GM23338 (cell line): ENCODE measurements at regions not wholly inside any gene's neighbourhood (a gene's known extent, or its start where the extent isn't known, plus 50 kb on each side); places are given as distances from the start of the nearest gene placed in this dataset.

Source experiments
- ATAC-seq: fragments of 200-7000 bp; cut with Tn5 transposase; 3 replicates; pipeline ENCODE4 v1.9.1; 2020
- DNase-seq: peaks from one replicate; pipeline ENCODE4 v3.0.0-alpha.2; 2015; ENCODE audit warnings: low spot score
- H2AFZ ChIP-seq: fragments of 200-600 bp; sonication (generic); 2 replicates; pipeline ENCODE4 v1.8.0; 2016; ENCODE audit warnings: antibody characterized with exemption, mild to moderate bottlenecking, moderate library complexity
- H3F3A ChIP-seq: fragments of 200-600 bp; sonication (generic); replicated peaks from 2 replicates; pipeline ENCODE4 v1.8.0; 2017; ENCODE audit warnings: antibody characterized with exemption, mixed run types, low read depth
- H3K27ac ChIP-seq: fragments of 200-600 bp; sonication (generic); 2 replicates; pipeline ENCODE4 v1.6.1; 2016; ENCODE audit warnings: low read depth
- H3K27me3 ChIP-seq: fragments of 200-600 bp; sonication (generic); 2 replicates; pipeline ENCODE4 v1.8.0; 2016; ENCODE audit warnings: mild to moderate bottlenecking, mixed run types, moderate library complexity; ENCODE audit not compliant: insufficient read depth
- H3K36me3 ChIP-seq: fragments of 200-600 bp; sonication (generic); 2 replicates; pipeline ENCODE4 v1.8.0; 2016; ENCODE audit warnings: mild to moderate bottlenecking; ENCODE audit not compliant: insufficient read depth
- H3K4me1 ChIP-seq: fragments of 200-600 bp; sonication (generic); 2 replicates; pipeline ENCODE4 v1.8.0; 2016; ENCODE audit warnings: mild to moderate bottlenecking, moderate library complexity; ENCODE audit not compliant: insufficient read depth
- H3K4me2 ChIP-seq: fragments of 200-600 bp; sonication (generic); 2 replicates; pipeline ENCODE4 v1.7.1; 2017; ENCODE audit warnings: mixed run types
- H3K4me3 ChIP-seq: fragments of 200-600 bp; sonication (generic); 2 replicates; pipeline ENCODE4 v1.6.1; 2016; ENCODE audit warnings: mixed run types
- H3K79me2 ChIP-seq: fragments of 200-600 bp; sonication (generic); replicated peaks from 2 replicates; pipeline ENCODE4 v1.8.0; 2017; ENCODE audit warnings: mild to moderate bottlenecking; ENCODE audit not compliant: insufficient read depth
- H3K9me2 ChIP-seq: fragments of 200-600 bp; sonication (generic); 2 replicates; pipeline ENCODE4 v1.8.0; 2017; ENCODE audit not compliant: insufficient read depth
- H4K20me1 ChIP-seq: fragments of 200-600 bp; sonication (generic); replicated peaks from 2 replicates; pipeline ENCODE4 v1.8.0; 2017; ENCODE audit warnings: mild to moderate bottlenecking; ENCODE audit not compliant: insufficient read depth
- H3K27ac Mint-ChIP-seq: 2 replicates; pipeline ENCODE4 v1.8.0; 2020; ENCODE audit warnings: inconsistent platforms, mild to moderate bottlenecking, moderate library complexity, mixed read lengths
- H3K27me3 Mint-ChIP-seq: 3 replicates; pipeline ENCODE4 v1.8.0; 2022; ENCODE audit warnings: low read depth, mild to moderate bottlenecking, moderate library complexity, mixed read lengths, inconsistent platforms; ENCODE audit not compliant: insufficient read depth, poor library complexity
- H3K36me3 Mint-ChIP-seq: 3 replicates; pipeline ENCODE4 v1.8.0; 2021; ENCODE audit warnings: low read depth, mild to moderate bottlenecking, inconsistent platforms, moderate library complexity, mixed read lengths
- H3K4me1 Mint-ChIP-seq: 3 replicates; pipeline ENCODE4 v1.8.0; 2020; ENCODE audit warnings: mild to moderate bottlenecking, inconsistent platforms, mixed read lengths
- H3K4me3 Mint-ChIP-seq: 3 replicates; pipeline ENCODE4 v1.8.0; 2021; ENCODE audit warnings: moderate library complexity, mild to moderate bottlenecking, inconsistent platforms, mixed read lengths
- H3K9me3 Mint-ChIP-seq: 3 replicates; pipeline ENCODE4 v1.8.0; 2020; ENCODE audit warnings: moderate library complexity, mild to moderate bottlenecking, inconsistent platforms, mixed read lengths
- CREB1 ChIP-seq: fragments of 250-450 bp; sonication (Bioruptor Pico); IDR thresholded peaks from 2 replicates; pipeline ENCODE4 v1.5.0; 2020; ENCODE audit warnings: low read depth, mild to moderate bottlenecking, moderate library complexity
- ETS1 ChIP-seq: IDR thresholded peaks from 2 replicates; pipeline ENCODE4 v1.6.1; 2016; ENCODE audit warnings: antibody characterized with exemption
- EZH2 ChIP-seq: fragments of 200-600 bp; sonication (generic); IDR thresholded peaks from one replicate; pipeline ENCODE4 v1.8.0; 2017; ENCODE audit warnings: antibody characterized with exemption, mild to moderate bottlenecking, low read depth; ENCODE audit not compliant: unreplicated experiment
- EZH2phosphoT487 ChIP-seq: fragments of 200-600 bp; sonication (generic); IDR thresholded peaks from one replicate; pipeline ENCODE4 v1.8.1; 2018; ENCODE audit warnings: antibody characterized with exemption; ENCODE audit not compliant: unreplicated experiment
- JUNB ChIP-seq: IDR thresholded peaks from one replicate; pipeline ENCODE4 v1.6.1; 2016; ENCODE audit warnings: antibody characterized with exemption; ENCODE audit not compliant: unreplicated experiment
- NANOG ChIP-seq: IDR thresholded peaks from 2 replicates; pipeline ENCODE4 v1.6.1; 2016; ENCODE audit warnings: antibody characterized with exemption, borderline replicate concordance
- POLR2AphosphoS5 ChIP-seq: IDR thresholded peaks from 2 replicates; pipeline ENCODE4 v1.6.1; 2016; ENCODE audit warnings: antibody characterized with exemption, low read depth
- REST ChIP-seq: IDR thresholded peaks from one replicate; pipeline ENCODE4 v1.6.1; 2018; ENCODE audit warnings: antibody characterized with exemption; ENCODE audit not compliant: unreplicated experiment
- STAT1 ChIP-seq: IDR thresholded peaks from one replicate; pipeline ENCODE4 v1.6.1; 2016; ENCODE audit warnings: antibody characterized with exemption; ENCODE audit not compliant: unreplicated experiment
- ZNF114 ChIP-seq: fragments of 250-450 bp; sonication (Bioruptor Pico); IDR thresholded peaks from 2 replicates; pipeline ENCODE4 v1.5.0; 2020; ENCODE audit warnings: mild to moderate bottlenecking, moderate library complexity
- ZNF331 ChIP-seq: fragments of 250-450 bp; sonication (Bioruptor Pico); IDR thresholded peaks from 2 replicates; pipeline ENCODE4 v1.5.0; 2020; ENCODE audit warnings: low read depth, mild to moderate bottlenecking, moderate library complexity
- ZNF462 ChIP-seq: fragments of 250-450 bp; sonication (Bioruptor Pico); IDR thresholded peaks from 2 replicates; pipeline ENCODE4 v1.5.0; 2020; ENCODE audit warnings: mild to moderate bottlenecking, moderate library complexity
- TF ChIP-seq, protein P1 (sequence below), 2 experiments: fragments of 200-600 bp in 1 of 2; sonication (generic) in 1 of 2; conservative IDR thresholded peaks; 2 replicates each; pipeline versions ENCODE4 v1.5.1 to v1.6.1; 2016 to 2017; ENCODE audit warnings: antibody characterized with exemption in 2 of 2, low read depth in 2 of 2, mild to moderate bottlenecking in 2 of 2, moderate library complexity in 1 of 2

DNA sequence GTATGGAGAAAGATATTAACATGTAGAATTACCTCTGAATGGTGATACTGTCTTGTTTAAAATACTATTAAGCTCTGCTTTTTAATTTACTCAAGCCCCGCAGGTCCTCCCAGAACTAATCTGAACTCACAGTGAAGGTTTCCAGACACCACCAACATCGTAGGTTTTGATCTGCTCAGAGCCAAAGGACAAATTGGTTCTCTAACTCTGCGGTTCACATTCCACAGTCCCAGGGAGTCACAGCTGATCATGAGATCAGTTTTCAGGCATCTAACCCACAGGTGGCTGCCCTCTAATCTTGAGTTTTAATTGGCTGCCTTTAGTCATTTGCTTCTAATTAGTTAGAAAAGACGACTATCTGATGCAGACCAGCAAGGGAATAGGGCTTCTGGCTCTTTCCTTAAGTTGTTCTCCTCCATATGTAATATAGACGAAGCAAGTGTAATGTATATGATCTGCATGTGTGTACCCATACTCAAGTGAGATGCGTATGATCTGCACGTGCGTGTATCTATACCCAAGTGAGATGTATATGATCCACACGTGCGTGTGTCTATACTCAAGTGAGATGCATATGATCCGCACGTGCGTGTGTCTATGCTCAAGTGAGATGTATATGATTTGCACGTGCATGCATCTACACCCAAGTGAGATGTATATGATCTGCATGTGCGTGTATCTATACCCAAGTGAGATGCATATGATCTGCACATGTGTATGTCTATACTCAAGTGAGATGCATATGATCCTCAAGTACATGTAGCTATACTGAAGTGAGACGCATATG, 331.5 kb upstream of the NPVF start:
- TF ChIP-seq, protein P1, sequence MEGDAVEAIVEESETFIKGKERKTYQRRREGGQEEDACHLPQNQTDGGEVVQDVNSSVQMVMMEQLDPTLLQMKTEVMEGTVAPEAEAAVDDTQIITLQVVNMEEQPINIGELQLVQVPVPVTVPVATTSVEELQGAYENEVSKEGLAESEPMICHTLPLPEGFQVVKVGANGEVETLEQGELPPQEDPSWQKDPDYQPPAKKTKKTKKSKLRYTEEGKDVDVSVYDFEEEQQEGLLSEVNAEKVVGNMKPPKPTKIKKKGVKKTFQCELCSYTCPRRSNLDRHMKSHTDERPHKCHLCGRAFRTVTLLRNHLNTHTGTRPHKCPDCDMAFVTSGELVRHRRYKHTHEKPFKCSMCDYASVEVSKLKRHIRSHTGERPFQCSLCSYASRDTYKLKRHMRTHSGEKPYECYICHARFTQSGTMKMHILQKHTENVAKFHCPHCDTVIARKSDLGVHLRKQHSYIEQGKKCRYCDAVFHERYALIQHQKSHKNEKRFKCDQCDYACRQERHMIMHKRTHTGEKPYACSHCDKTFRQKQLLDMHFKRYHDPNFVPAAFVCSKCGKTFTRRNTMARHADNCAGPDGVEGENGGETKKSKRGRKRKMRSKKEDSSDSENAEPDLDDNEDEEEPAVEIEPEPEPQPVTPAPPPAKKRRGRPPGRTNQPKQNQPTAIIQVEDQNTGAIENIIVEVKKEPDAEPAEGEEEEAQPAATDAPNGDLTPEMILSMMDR (conservative IDR thresholded peaks at IDR 0.05; ENCODE audit: low read depth in 2 of 2) = no peak
- no peak for TF ChIP-seq ZNF114 (CRISPR knock-in tag)
- TF ChIP-seq ZNF331 (CRISPR knock-in tag) = no peak
- TF ChIP-seq REST = no peak
- TF ChIP-seq CREB1 (CRISPR knock-in tag) = no peak
- TF ChIP-seq STAT1 = no peak
- no peak for TF ChIP-seq ZNF462 (CRISPR knock-in tag)
- TF ChIP-seq ETS1 = no peak
- no peak for TF ChIP-seq EZH2
- TF ChIP-seq JUNB = no peak
- TF ChIP-seq NANOG = no peak
- TF ChIP-seq EZH2phosphoT487 = no peak
- TF ChIP-seq POLR2AphosphoS5 = no peak
- no peaks in the 10 kb centered on the region for H4K20me1 ChIP-seq
- DNase-seq = no peak
- no peaks in the 10 kb centered on the region for H3K27me3 ChIP-seq
- Mint-ChIP-seq H3K27ac (no peak overlapping the region), H3K36me3 (no peaks in the 10 kb centered on the region), H3K27me3 (peaks cover 1% of the 10 kb centered on the region), H3K4me3 (no peak overlapping the region), H3K4me1 (peaks cover 3% of the 10 kb centered on the region; the same call in 2 of the 3 replicates), H3K9me3 (peaks cover 7% of the 10 kb centered on the region; the same call in 2 of the 3 replicates)
- H3F3A ChIP-seq = no peaks in the 10 kb centered on the region
- H3K4me1 ChIP-seq = no peaks in the 10 kb centered on the region
- H3K9me2 ChIP-seq = no peaks in the 10 kb centered on the region
- H3K36me3 ChIP-seq = no peaks in the 10 kb centered on the region
- no peak overlapping the region for H3K27ac ChIP-seq
- ATAC-seq = no peak
- no peak overlapping the region for H3K4me2 ChIP-seq
- H2AFZ ChIP-seq = no peak overlapping the region
- no peak overlapping the region for H3K4me3 ChIP-seq
- no peaks in the 10 kb centered on the region for H3K79me2 ChIP-seq
